ENCODE measurements at regions not wholly inside any gene's neighbourhood (a gene's known extent, or its start where the extent isn't known, plus 50 kb on each side); places are given as distances from the start of the nearest gene placed in this dataset.
"Not testable (repeated sequence)": the region's sequence is repeated elsewhere in the genome, so short reads cannot be mapped to it uniquely, and the experiment has no call there.

GRCh38 chr7:91473619-91474018 is 209.4 kb downstream of the FZD1 start:
- no peak for FAIRE-seq

DNA sequence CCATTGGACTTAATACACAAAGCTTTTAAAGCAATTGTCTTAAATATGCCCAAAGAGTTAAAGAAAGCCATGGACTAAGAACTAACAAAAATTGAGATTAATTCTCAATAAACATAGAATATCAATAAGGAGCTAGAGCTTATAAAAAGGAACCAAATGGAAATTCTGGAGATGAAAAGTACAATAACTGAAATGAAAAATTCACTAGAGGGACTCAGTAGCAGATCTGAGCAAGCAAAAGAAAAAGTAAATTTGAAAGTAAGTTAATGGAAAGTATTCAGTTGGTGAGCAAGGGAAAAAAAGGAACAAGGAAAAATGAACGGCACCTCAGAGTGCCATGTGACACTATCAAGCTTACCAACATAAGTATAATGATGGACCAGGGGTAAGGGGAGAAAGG is 209.8 kb downstream of the FZD1 start:
- no peak for FAIRE-seq

GRCh38 chr7:91480470-91480869 is 216.2 kb downstream of the FZD1 start:
- not testable (repeated sequence) for FAIRE-seq

- FAIRE-seq, result no peak
Observed at GRCh38 chr7:91491868-91492267, 227.6 kb downstream of the FZD1 start.

- FAIRE-seq, result no peak
Observed at GRCh38 chr7:91492317-91492716, 228.1 kb downstream of the FZD1 start.

- FAIRE-seq, result no peak
Observed at GRCh38 chr7:91492773-91493172, 228.5 kb downstream of the FZD1 start.

DNA sequence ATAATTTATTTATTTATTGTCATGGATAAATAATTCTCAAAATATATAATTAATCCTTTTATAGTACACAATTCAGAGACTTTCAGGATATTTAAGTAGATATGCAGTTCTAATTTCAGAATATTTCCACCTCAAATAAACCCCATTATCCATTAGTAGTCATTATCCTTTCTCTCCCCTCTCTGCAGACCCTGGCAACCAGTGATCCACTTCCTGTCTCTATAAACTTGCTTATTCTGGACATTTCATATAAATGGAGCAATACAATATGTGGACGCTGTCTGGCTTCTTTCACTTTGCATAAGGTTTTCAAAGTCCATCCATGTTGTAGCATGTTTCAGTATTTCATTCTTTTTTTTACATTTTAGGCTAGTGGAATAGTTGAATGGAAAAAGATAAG is 230.2 kb downstream of the FZD1 start:
- FAIRE-seq, result no peak

GRCh38 chr7:91496251-91496820 is 232.1 kb downstream of the FZD1 start:
- no peak for FAIRE-seq

DNA sequence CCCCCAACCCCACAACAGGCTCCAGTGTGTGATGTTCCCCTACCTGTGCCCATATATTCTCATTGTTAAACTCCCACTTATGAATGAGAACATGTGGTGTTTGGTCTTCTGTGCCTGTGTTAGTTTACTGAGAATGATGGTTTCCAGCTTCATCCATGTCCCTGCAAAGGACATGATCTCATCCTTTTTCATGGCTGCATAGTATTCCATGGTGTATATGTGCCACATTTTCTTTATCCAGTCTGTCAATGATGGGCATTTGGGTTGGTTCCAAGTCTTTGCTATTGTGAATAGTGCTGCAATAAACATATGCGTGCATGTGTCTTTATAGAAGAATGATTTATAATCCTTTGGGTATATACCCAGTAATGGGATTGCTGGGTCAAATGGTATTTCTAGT is 233.0 kb downstream of the FZD1 start:
- not testable (repeated sequence) for FAIRE-seq

DNA sequence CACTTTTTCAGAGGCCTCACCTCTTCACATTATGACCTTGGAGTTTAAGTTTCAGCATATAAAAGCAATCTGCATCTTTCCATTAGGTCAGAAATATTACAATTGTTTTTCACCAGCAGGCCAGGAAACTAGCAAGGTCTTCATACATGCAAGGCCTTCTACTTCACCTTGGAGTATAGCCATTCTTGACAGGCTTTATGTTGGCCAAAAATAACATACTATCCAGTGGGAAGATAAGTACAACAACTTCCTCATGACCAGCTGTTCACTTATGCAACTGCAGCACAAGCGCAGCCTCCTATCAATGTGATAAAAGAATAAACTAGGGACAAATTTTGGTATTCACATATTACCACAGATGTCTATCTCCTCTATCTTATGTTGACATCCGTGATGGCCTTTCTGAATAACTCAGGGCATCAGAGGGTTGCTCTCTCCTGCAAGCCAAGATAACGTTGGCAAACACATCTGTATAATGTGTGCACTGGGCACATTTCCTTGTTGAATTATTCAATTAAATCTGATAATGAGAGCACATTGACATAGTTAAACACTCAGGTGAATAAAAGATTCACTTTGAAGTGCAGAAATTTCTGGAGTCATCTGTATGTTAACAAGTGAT is 239.8 kb downstream of the FZD1 start:
- no peak for FAIRE-seq

GRCh38 chr7:91504919-91505318 is 240.7 kb downstream of the FZD1 start:
- no peak for FAIRE-seq

DNA sequence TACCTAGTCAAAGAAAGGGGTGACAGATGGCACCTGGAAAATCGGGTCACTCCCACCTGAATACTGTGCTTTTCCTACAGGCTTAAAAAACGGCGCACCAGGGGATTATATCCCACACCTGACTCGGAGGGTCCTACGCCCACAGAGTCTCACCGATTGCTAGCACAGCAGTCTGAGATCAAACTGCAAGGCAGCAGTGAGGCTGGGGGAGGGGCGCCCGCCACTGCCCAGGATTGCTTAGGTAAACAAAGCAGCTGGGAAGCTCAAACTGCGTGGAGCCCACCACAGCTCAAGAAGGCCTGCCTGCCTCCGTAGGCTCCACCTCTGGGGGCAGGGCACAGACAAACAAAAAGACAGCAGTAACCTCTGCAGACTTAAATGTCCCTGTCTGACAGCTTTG is 242.7 kb downstream of the FZD1 start:
- not testable (repeated sequence) for FAIRE-seq

DNA sequence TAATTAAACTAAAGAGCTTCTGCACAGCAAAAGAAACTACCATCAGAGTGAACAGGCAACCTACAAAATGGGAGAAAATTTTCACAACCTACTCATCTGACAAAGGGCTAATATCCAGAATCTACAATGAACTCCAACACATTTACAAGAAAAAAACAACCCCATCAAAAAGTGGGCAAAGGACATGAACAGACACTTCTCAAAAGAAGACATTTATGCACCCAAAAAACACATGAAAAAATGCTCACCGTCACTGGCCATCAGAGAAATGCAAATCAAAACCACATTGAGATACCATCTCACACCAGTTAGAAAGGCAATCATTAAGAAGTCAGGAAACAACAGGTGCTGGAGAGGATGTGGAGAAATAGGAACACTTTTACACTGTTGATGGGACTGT is 247.6 kb downstream of the FZD1 start:
- FAIRE-seq, result not testable (repeated sequence)

DNA sequence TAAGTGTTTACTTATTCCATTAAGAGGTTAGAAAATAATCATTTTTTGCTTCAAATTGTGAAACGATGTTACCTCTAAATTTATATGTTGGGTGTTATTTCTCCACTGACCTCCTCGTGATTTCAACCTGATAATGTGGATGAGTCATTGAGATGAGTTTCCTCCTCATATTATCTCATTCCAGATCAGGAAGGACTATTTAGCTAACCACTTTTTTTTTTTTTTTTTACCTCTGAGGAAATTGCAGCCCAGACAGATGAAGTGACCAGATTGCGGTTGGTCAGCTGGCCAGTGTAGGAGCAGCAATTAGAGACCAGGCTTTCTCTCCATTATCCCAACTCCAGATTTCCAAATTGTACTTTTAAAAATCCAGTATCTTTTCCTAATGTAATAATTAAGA is 248.7 kb downstream of the FZD1 start:
- no peak for FAIRE-seq

DNA sequence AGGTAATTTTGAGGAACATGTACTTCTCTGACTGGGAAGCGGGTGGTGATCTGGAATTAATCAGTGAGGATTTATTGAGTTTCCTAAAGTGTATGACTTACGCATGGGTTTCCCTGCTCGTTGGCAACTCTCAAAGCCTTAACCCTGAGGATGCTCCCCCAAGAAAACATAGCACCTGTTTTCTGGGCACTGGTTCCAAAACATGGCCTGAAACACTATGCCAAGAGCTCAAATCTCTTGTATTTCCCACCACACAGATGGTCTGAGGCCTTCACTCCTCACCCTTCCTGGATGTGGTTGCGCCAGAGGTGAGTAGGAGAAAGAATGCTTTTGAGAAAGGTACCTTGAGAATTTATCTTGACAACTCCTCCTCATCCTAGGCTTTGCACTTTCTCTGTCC is 250.4 kb downstream of the FZD1 start:
- FAIRE-seq, result no peak

- FAIRE-seq, result no peak
Observed at GRCh38 chr7:91515961-91516360, 251.7 kb downstream of the FZD1 start.

DNA sequence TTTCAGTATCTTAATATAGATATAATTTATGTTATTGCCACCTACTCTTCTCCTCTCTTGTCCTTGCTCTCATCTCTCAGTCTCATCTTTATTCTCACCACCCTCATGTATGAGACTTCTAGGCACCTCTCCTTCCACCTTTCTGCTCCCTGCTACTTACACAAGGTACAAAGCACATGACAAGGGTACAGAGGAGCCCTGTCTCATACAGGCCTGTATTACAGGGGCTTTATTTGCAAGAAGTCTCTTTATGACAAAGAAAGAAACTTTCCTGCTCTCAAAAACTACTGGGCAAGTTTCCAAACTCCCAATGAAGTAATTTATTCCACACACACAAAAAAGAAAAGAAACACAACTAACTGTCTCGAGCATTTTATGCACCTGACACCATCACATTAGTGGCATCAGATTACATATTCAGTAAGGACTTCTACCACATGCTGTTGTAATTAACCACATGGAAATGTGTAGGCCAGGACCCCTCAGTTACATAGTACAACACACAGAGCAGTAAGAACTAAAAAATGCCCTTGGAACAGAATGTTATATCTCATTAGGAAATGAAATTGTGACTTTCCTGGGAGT is 253.1 kb downstream of the FZD1 start:
- no peak for FAIRE-seq

DNA sequence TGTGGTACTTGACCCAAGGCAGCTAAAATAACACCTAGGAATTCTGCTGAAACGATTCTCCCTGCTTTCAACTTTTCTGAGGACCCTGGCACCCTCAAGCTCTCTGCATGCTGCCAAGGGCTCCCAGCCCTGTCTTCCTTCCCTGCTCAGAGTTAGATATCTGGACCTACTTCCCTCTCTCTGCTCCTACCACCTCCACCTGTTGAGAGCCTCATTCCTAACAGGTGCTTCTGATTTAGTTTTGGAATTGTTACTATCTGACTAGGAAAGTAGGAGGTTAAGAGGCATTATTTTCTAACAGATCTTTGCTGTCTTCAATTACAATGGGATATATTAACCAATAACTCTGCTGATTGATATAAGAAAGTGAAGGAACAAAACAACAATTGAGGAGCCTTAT is 253.8 kb downstream of the FZD1 start:
- no peak for FAIRE-seq

- no peak for FAIRE-seq
Observed at GRCh38 chr7:91519241-91520158, 255.3 kb downstream of the FZD1 start.

DNA sequence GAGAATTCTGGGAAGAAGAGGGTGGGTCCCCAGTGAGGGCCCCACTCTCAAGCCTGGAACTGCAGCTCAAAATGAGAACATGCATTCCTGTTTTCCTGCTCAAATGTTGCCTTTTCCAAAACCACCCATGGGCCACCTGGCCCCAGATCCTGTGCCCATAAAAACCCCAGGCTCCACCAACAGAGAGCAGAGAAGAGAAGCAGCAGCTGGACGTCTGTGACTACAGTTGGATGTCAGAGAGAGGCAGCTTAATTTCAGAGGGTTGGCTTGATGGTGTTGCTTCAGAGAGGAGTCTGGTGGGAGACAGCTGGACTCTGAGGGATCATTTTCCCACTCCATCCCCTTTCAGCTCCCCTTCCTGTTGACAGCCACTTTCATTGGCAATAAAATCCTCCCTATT is 256.4 kb downstream of the FZD1 start:
- FAIRE-seq, result no peak

DNA sequence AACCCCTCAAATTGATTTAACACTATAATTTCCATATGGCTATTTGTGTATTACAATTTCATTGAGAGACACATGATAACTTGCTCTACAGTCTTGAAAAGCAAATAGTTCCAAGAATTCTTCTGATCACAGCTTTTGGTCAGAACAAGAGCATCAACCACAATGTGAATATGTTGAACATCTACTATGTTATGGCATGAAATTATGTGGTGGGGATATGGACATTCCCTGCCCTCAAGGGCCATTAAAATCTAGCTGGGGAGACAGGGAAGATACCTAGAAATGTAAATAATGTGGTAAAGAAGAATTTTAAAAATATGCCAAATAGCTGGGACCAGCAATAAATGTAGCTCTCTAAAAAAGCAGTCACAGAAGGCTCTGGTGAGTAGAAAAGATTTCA is 262.2 kb downstream of the FZD1 start:
- FAIRE-seq, result no peak

- FAIRE-seq, result no peak
Observed at GRCh38 chr7:91527460-91527859, 263.2 kb downstream of the FZD1 start.

DNA sequence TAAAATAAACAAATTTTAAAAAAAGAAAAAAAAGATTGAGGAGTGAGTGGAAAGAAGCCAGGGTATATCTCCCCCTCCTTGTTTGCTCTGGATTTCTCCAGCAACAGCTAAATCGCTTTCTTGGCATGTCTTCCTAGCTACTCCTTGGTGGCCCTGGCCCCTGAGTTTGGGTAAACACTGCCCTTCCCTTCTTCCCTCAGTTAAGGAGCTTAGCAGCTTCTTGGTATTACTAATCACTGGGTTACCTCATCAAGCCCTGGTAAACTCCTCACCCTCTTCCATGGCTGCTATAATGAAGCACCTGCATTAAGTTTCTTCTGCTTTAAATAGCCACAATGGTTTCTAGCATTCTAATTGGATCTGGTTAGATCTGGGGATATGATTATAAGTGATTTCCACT is 269.8 kb downstream of the FZD1 start:
- FAIRE-seq, result no peak
